GM06990 (cell line): ENCODE measurements at regions not wholly inside any gene's neighbourhood (a gene's known extent, or its start where the extent isn't known, plus 50 kb on each side); places are given as distances from the start of the nearest gene placed in this dataset.

Experiments used
- DNase-seq: peaks from one replicate; pipeline ENCODE4 v3.0.0-alpha.2; 2011; ENCODE audit not compliant: insufficient read length; ENCODE audit errors: extremely low read depth
- H3K27me3 ChIP-seq: replicated peaks from 2 replicates; pipeline ENCODE4 v1.6.0; 2011; ENCODE audit warnings: low read length; ENCODE audit not compliant: control insufficient read depth, insufficient read depth
- H3K36me3 ChIP-seq: 2 replicates; pipeline ENCODE4 v1.5.1; 2011; ENCODE audit warnings: low read length; ENCODE audit not compliant: control insufficient read depth, insufficient read depth
- H3K4me3 ChIP-seq: replicated peaks from 2 replicates; pipeline ENCODE4 v1.5.1; 2011; ENCODE audit warnings: low read depth, mild to moderate bottlenecking, control low read depth, low read length
- TF ChIP-seq, protein P1 (sequence below): IDR thresholded peaks from 2 replicates; pipeline ENCODE4 v1.5.1; 2011; ENCODE audit warnings: low read length, control low read depth, mild to moderate bottlenecking, inconsistent platforms; ENCODE audit not compliant: insufficient read depth, poor library complexity, severe bottlenecking

DNA sequence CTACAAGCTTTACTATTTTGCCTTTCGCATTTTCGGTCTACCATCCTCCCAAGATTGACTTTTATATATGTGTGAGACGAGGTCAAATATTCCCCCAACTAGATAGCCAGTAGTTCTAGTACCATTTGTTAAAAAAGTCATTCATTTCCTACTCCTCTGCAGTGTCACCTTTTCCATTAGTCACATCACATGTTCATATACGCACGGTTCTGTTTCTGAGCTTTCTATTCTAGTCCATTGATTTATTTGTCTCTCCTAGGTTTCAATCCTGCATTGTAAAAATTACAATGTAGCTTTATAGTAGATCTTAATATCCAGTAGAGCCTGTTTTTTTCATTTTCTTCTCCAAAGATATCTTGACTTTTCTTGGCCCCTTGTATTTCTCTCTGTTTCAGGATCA is 528.7 kb upstream of the TRPC7 start:
- TF ChIP-seq, protein P1, sequence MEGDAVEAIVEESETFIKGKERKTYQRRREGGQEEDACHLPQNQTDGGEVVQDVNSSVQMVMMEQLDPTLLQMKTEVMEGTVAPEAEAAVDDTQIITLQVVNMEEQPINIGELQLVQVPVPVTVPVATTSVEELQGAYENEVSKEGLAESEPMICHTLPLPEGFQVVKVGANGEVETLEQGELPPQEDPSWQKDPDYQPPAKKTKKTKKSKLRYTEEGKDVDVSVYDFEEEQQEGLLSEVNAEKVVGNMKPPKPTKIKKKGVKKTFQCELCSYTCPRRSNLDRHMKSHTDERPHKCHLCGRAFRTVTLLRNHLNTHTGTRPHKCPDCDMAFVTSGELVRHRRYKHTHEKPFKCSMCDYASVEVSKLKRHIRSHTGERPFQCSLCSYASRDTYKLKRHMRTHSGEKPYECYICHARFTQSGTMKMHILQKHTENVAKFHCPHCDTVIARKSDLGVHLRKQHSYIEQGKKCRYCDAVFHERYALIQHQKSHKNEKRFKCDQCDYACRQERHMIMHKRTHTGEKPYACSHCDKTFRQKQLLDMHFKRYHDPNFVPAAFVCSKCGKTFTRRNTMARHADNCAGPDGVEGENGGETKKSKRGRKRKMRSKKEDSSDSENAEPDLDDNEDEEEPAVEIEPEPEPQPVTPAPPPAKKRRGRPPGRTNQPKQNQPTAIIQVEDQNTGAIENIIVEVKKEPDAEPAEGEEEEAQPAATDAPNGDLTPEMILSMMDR: no peak
- Histone ChIP-seq H3K27me3 (no peaks in the 10 kb centered on the region; the same call in 1 of the 2 replicates), H3K4me3 (no peak overlapping the region), H3K36me3 (no peaks in the 10 kb centered on the region)
- no peak for DNase-seq

DNA sequence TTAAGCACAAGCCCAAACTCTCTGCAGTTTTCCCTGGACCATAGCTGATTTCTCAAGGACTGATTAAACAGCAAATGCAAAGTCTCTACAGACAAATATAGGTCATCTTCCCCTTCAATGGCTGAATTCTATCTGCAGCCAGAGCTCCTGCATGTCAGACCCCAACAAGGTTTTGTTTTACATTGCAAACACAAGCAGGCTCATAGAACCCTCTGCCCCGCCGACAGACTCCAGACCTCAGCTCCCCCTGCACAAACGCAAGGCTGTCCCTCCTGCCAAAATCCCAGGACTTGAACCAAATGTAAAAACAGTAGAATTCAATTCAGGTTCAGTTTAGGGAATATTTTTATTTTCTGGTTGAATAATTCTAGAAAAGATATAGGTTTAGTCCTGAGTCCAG is 526.7 kb upstream of the TRPC7 start:
- Histone ChIP-seq H3K27me3 (no peaks in the 10 kb centered on the region; the same call in 1 of the 2 replicates), H3K36me3 (no peaks in the 10 kb centered on the region), H3K4me3 (no peak overlapping the region)
- no peak for DNase-seq
- TF ChIP-seq, protein P1: no peak

DNA sequence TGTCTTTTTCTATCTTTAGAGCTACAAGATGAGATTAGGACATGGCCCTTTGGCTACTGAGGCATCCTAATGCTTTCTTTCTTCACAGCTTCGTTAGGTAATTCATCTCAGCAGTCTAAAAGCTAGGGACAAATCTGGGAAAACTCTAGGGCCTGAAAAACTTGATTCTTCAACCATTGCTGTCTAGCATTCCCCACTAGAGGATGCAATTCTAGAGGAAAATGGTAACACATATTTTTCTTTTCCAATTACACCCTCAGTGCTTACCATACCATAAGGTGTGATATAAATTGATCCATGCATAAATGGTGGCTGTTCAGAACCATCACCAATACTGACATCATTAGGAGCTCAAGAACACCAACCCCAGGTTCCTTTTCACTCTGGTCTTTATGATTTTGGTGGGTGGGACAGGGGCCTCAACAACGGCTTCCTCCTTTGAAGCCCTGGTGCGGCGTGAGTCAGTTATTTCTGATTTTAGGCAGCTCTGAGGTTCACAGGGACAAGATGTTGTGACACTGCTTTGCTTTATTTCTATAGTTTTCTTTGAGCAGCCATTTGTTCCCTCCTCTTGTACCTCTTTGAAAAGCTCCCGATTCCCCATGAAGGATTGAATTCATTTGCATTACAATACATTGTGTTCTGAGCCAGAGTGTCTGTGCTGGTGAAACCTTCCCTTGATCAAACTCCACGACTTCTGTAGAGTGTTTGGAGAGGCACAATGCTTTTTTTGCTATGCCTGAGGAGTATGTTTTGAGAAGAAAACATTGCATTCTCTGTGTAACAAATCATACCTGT is 526.0 kb upstream of the TRPC7 start:
- DNase-seq: no peak
- H3K4me3 ChIP-seq: no peak overlapping the region
- H3K27me3 ChIP-seq: no peaks in the 10 kb centered on the region; the same call in 1 of the 2 replicates
- TF ChIP-seq, protein P1: no peak
- H3K36me3 ChIP-seq: no peaks in the 10 kb centered on the region

DNA sequence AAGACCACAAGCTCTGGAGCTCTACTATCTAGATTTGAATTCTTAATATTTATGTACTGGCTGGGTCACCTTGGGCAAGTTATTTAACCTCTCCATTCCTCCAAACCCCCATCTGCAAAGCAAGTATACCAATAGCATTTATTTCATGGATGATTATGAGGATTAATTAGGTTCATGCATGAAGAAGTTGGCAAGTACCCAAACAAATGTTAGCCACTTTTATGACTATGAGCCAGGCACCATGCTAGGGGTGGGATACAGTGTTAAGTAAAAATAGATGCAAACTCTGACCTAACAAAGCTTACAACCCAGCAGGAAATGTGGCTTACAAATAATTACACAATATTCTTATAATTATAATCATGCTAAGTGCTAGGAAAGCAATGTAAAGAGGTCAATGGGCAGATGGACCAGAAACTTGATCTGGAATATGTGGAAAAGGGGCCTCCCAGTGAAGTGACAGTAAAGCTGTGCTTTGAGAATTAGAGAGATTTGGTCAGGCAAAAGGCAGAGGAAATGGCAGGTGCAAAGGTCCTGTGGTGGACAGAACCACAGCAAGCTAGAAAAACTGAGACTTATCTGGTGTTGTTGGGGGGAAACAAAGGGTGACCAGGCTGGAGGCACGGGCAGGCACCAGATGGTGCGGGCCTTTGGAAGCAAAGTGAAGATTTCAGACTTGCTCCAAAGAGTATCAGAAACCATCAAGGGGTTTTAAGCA is 525.2 kb upstream of the TRPC7 start:
- TF ChIP-seq, protein P1: no peak
- H3K27me3 ChIP-seq: no peaks in the 10 kb centered on the region; the same call in 1 of the 2 replicates
- no peak for DNase-seq
- H3K36me3 ChIP-seq: no peaks in the 10 kb centered on the region
- no peak overlapping the region for H3K4me3 ChIP-seq

DNA sequence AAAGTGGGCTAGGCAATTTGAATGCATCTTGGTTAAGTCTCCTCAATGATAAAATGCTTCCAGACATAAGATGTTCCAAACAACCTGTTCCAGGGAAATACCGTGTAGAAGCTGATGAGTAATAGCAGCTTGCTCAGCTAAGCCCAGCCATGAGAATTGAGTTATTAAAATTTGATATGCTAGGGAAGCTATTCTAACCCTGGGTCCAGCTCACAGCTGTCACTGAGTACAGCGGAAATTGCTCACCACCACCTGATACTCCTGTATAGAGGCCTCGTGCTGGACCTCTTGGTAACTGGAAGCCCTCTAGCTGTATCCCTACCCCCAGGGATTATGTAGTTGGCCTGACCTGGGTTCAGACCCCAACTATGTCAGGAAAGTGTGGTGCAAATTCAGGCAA is 521.3 kb upstream of the TRPC7 start:
- no peak for DNase-seq
- Histone ChIP-seq H3K36me3 (no peaks in the 10 kb centered on the region), H3K27me3 (no peaks in the 10 kb centered on the region; the same call in 1 of the 2 replicates), H3K4me3 (no peak overlapping the region)
- TF ChIP-seq, protein P1: no peak
